Keratinocyte (primary cell): ENCODE measurements at regions not wholly inside any gene's neighbourhood (a gene's known extent, or its start where the extent isn't known, plus 50 kb on each side); places are given as distances from the start of the nearest gene placed in this dataset.

Source experiments
- DNase-seq: peaks from one replicate; pipeline ENCODE4 v3.0.0-alpha.2; 2011; ENCODE audit warnings: low read depth, missing footprints, low spot score
- FAIRE-seq: peaks from 2 replicates; lab custom pipeline; 2011; peaks lifted over from hg19 to GRCh38; lab: Jason Lieb, UNC
- H2AFZ ChIP-seq: 2 replicates; pipeline ENCODE4 v1.6.0; 2012; ENCODE audit warnings: low read length, control low read depth, inconsistent platforms; ENCODE audit not compliant: control insufficient read depth
- H3K27ac ChIP-seq: 2 replicates; pipeline ENCODE4 v1.5.1; 2011; ENCODE audit warnings: low read length; ENCODE audit not compliant: control insufficient read depth, insufficient read depth
- H3K27me3 ChIP-seq: 3 replicates; pipeline ENCODE4 v1.6.0; 2011; ENCODE audit warnings: low read length; ENCODE audit not compliant: control insufficient read depth, insufficient read depth; ENCODE audit errors: extremely low read depth
- H3K36me3 ChIP-seq, 2 experiments: 2 replicates in 1 of 2; 3 replicates in 1 of 2; pipeline ENCODE4 v1.5.1; 2011; ENCODE audit warnings: low read length in 2 of 2, mild to moderate bottlenecking in 1 of 2; ENCODE audit not compliant: control insufficient read depth in 2 of 2, insufficient read depth in 2 of 2; ENCODE audit errors: extremely low read depth in 1 of 2
- H3K4me1 ChIP-seq: 3 replicates; pipeline ENCODE4 v1.5.1; 2011; ENCODE audit warnings: low read length; ENCODE audit not compliant: control insufficient read depth, insufficient read depth; ENCODE audit errors: extremely low read depth
- H3K4me2 ChIP-seq: 3 replicates; pipeline ENCODE4 v1.6.0; 2011; ENCODE audit warnings: low read depth, low read length; ENCODE audit not compliant: control insufficient read depth, insufficient read depth; ENCODE audit errors: extremely low read depth
- H3K4me3 ChIP-seq, 3 experiments: fragments of 200-600 bp in 1 of 3; sonication (generic) in 1 of 3; 2 replicates in 2 of 3; 3 replicates in 1 of 3; pipeline ENCODE4 v1.5.1; 2011 to 2016; ENCODE audit warnings: low read length in 3 of 3, mild to moderate bottlenecking in 3 of 3, control low read depth in 2 of 3, inconsistent platforms in 1 of 3, low read depth in 1 of 3, mixed read lengths in 1 of 3, mixed run types in 1 of 3, moderate library complexity in 1 of 3; ENCODE audit not compliant: control insufficient read depth in 2 of 3, insufficient read depth in 2 of 3; ENCODE audit errors: extremely low read depth in 1 of 3
- H3K79me2 ChIP-seq: 2 replicates; pipeline ENCODE4 v1.6.0; 2012; ENCODE audit warnings: low read length; ENCODE audit not compliant: control insufficient read depth, insufficient read depth
- H3K9ac ChIP-seq: 3 replicates; pipeline ENCODE4 v1.6.0; 2011; ENCODE audit warnings: low read length; ENCODE audit not compliant: control insufficient read depth, insufficient read depth; ENCODE audit errors: extremely low read depth
- H3K9me1 ChIP-seq: 3 replicates; pipeline ENCODE4 v1.6.0; 2011; ENCODE audit warnings: low read length; ENCODE audit not compliant: control insufficient read depth, insufficient read depth; ENCODE audit errors: extremely low read depth
- H3K9me3 ChIP-seq: 2 replicates; pipeline ENCODE4 v1.5.1; 2012; ENCODE audit warnings: low read depth, low read length; ENCODE audit not compliant: control insufficient read depth
- H4K20me1 ChIP-seq: 3 replicates; pipeline ENCODE4 v1.6.0; 2011; ENCODE audit warnings: low read length; ENCODE audit not compliant: control insufficient read depth, insufficient read depth; ENCODE audit errors: extremely low read depth
- CTCF ChIP-seq, 3 experiments: IDR thresholded peaks in 1 of 3; conservative IDR thresholded peaks in 1 of 3; optimal IDR thresholded peaks in 1 of 3; 2 replicates in 2 of 3; 3 replicates in 1 of 3; pipeline versions ENCODE3 to v1.5.1; 2011; ENCODE audit warnings: low read length in 3 of 3, mild to moderate bottlenecking in 3 of 3, moderate library complexity in 2 of 3, control low read depth in 1 of 3, inconsistent platforms in 1 of 3; ENCODE audit not compliant: insufficient read depth in 2 of 3; ENCODE audit errors: extremely low read depth in 1 of 3
- EZH2 ChIP-seq: IDR thresholded peaks from one replicate; pipeline ENCODE4 v1.6.1; 2012; ENCODE audit warnings: inconsistent platforms, mild to moderate bottlenecking, low read length, moderate library complexity
- dilution Hi-C: fragments of 300-500 bp; cut with MboI; formaldehyde crosslinking; loops from one replicate; pipeline ENCODE4 v1.7.0; 2020; ENCODE audit warnings: low sequenced_read_pairs; ENCODE audit not compliant: extremely low pct_ligation_motif_present

- Histone ChIP-seq H3K27me3 (no peaks in the 10 kb centered on the region), H3K9me1 (no peaks in the 10 kb centered on the region), H4K20me1 (no peaks in the 10 kb centered on the region), H3K4me2 (no peak overlapping the region), H2AFZ (no peak overlapping the region), H3K9me3 (no peaks in the 10 kb centered on the region), H3K9ac (no peak overlapping the region), H3K4me3 (no peak overlapping the region), H3K4me1 (no peaks in the 10 kb centered on the region), H3K79me2 (no peaks in the 10 kb centered on the region), H3K36me3 (no peaks in the 10 kb centered on the region), H3K27ac (no peak overlapping the region)
- FAIRE-seq: no peak
- dilution Hi-C loops: no loop called here
- TF ChIP-seq CTCF (optimal IDR thresholded peaks at IDR 0.05 in 1 of 3, IDR thresholded peaks at IDR 0.05 in 1 of 3, conservative IDR thresholded peaks at IDR 0.05 in 1 of 3; ENCODE audit: extremely low read depth in 1 of 3, insufficient read depth in 2 of 3, low read length in 3 of 3) (no peak), EZH2 (no peak)
- DNase-seq: no peak
Observed at GRCh38 chr4:108527723-108528122, 92.7 kb upstream of the RPL34 start.

- FAIRE-seq (no peak), DNase-seq (no peak)
- Histone ChIP-seq H3K27ac (no peak overlapping the region), H3K79me2 (no peaks in the 10 kb centered on the region), H3K9ac (no peak overlapping the region), H2AFZ (no peak overlapping the region), H3K4me2 (no peak overlapping the region), H3K4me3 (no peak overlapping the region), H3K4me1 (no peaks in the 10 kb centered on the region), H4K20me1 (no peaks in the 10 kb centered on the region), H3K27me3 (no peaks in the 10 kb centered on the region), H3K36me3 (no peaks in the 10 kb centered on the region), H3K9me3 (no peaks in the 10 kb centered on the region), H3K9me1 (no peaks in the 10 kb centered on the region)
- TF ChIP-seq CTCF (optimal IDR thresholded peaks at IDR 0.05 in 1 of 3, IDR thresholded peaks at IDR 0.05 in 1 of 3, conservative IDR thresholded peaks at IDR 0.05 in 1 of 3; ENCODE audit: extremely low read depth in 1 of 3, insufficient read depth in 2 of 3, low read length in 3 of 3) (no peak), EZH2 (no peak)
- dilution Hi-C loops: no loop called here
Observed at GRCh38 chr4:108520807-108521206, 99.6 kb upstream of the RPL34 start.
